Erythroblast (primary cell): ENCODE measurements at regions not wholly inside any gene's neighbourhood (a gene's known extent, or its start where the extent isn't known, plus 50 kb on each side); places are given as distances from the start of the nearest gene placed in this dataset.

Experiments
- GATA1 ChIP-seq: IDR thresholded peaks from 2 replicates; pipeline ENCODE4 v1.6.1; 2011; ENCODE audit warnings: low read depth, mild to moderate bottlenecking, control low read depth, low read length, moderate library complexity
- POLR2A ChIP-seq: IDR thresholded peaks from 2 replicates; pipeline ENCODE4 v1.6.1; 2011; ENCODE audit warnings: mild to moderate bottlenecking, low read length

DNA sequence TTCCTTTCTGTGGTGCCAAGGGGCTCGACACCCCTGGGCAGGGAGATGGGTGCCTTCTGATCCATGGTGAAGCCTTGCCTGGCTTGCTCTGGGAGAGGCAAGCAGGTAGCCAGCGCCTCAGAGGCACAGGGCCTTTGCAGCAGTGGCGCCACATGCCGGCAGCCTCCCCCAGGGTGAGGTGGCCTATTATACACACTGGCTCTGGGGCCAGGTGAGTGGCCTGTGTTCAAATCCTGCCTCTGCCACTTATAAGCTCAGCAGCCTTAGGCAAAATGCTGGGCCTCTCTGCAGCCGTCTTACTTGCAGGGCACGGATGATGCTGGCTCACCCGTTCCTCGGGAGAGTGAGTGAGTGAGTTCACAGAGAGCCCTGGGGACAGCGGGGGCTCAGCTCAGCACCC is 176.9 kb downstream of the TFAP2C start:
- TF ChIP-seq POLR2A: no peak
- TF ChIP-seq GATA1: no peak
